PC-9 (cell line): ENCODE measurements at regions not wholly inside any gene's neighbourhood (a gene's known extent, or its start where the extent isn't known, plus 50 kb on each side); places are given as distances from the start of the nearest gene placed in this dataset.

Experiments used
- BruUV-seq: library from RNA; stranded (reverse); fragments of 400-500 nt; replicated peaks from 2 replicates; lab custom pipeline; 2021; lab: Mats Ljungman, UMichigan
- CTCF ChIA-PET: fragments of 300-600 bp; sonication (Branson Sonifier 250); formaldehyde crosslinking; loops from one replicate; lab custom pipeline; 2022; ENCODE audit warnings: antibody characterized with exemption; lab: Charles Lee
- POLR2A ChIA-PET: fragments of 300-600 bp; sonication (Branson Sonifier 250); formaldehyde crosslinking; loops from one replicate; lab custom pipeline; 2022; ENCODE audit warnings: antibody characterized with exemption; ENCODE audit not compliant: unreplicated experiment; lab: Charles Lee
- DNase-seq, 2 experiments: peaks; one replicate each; pipeline versions ENCODE4 v3.0.0 to v3.0.0-alpha.2; 2015 to 2022; ENCODE audit warnings: mixed read lengths in 1 of 2
- H2AFZ ChIP-seq: fragments of 200-600 bp; sonication (generic); 2 replicates; pipeline ENCODE4 v1.8.1; 2017; ENCODE audit warnings: antibody characterized with exemption
- H3F3A ChIP-seq: fragments of 200-600 bp; sonication (generic); 2 replicates; pipeline ENCODE4 v1.8.1; 2017; ENCODE audit warnings: antibody characterized with exemption, mild to moderate bottlenecking, low read depth; ENCODE audit not compliant: insufficient read depth
- H3K27ac ChIP-seq: fragments of 200-600 bp; sonication (generic); 2 replicates; pipeline ENCODE4 v1.6.1; 2016; ENCODE audit warnings: mixed run types
- H3K27me3 ChIP-seq: fragments of 200-600 bp; sonication (generic); 2 replicates; pipeline ENCODE4 v1.6.1; 2016; ENCODE audit warnings: low read depth, mixed run types; ENCODE audit not compliant: insufficient read depth
- H3K36me3 ChIP-seq: fragments of 200-600 bp; sonication (generic); 2 replicates; pipeline ENCODE4 v1.6.1; 2016; ENCODE audit warnings: low read depth, mixed run types
- H3K4me1 ChIP-seq: fragments of 200-600 bp; sonication (generic); replicated peaks from 2 replicates; pipeline ENCODE4 v1.6.1; 2016; ENCODE audit warnings: mixed run types; ENCODE audit not compliant: insufficient read depth
- H3K4me2 ChIP-seq: fragments of 200-600 bp; sonication (generic); 2 replicates; pipeline ENCODE4 v1.6.1; 2017; ENCODE audit warnings: mixed run types
- H3K4me3 ChIP-seq: fragments of 200-600 bp; sonication (generic); 2 replicates; pipeline ENCODE4 v1.6.1; 2016; ENCODE audit warnings: mixed run types
- H3K79me2 ChIP-seq: fragments of 200-600 bp; sonication (generic); 2 replicates; pipeline ENCODE4 v1.6.1; 2017; ENCODE audit warnings: low read depth, mixed run types
- H3K9me2 ChIP-seq: fragments of 200-600 bp; sonication (generic); 2 replicates; pipeline ENCODE4 v1.8.1; 2017; ENCODE audit warnings: mild to moderate bottlenecking; ENCODE audit not compliant: insufficient read depth
- H3K9me3 ChIP-seq: fragments of 200-600 bp; sonication (generic); 2 replicates; pipeline ENCODE4 v1.8.1; 2016; ENCODE audit warnings: low read depth; ENCODE audit not compliant: insufficient read depth
- H4K20me1 ChIP-seq: fragments of 200-600 bp; sonication (generic); 2 replicates; pipeline ENCODE4 v1.8.1; 2017; ENCODE audit not compliant: insufficient read depth
- EZH2 ChIP-seq: fragments of 200-600 bp; sonication (generic); IDR thresholded peaks from 2 replicates; pipeline ENCODE4 v1.8.0; 2017; ENCODE audit warnings: antibody characterized with exemption, low read depth
- intact Hi-C: fragments of 100-400 bp; cut with micrococcal nuclease; formaldehyde crosslinking; loops from one replicate; pipeline ENCODE4 v1.10.0; 2022; ENCODE audit not compliant: unreplicated experiment
- TF ChIP-seq, protein P1 (sequence below): fragments of 200-600 bp; sonication (generic); conservative IDR thresholded peaks from 2 replicates; pipeline ENCODE4 v1.6.1; 2017; ENCODE audit warnings: mixed run types, antibody characterized with exemption, mild to moderate bottlenecking, moderate library complexity

DNA sequence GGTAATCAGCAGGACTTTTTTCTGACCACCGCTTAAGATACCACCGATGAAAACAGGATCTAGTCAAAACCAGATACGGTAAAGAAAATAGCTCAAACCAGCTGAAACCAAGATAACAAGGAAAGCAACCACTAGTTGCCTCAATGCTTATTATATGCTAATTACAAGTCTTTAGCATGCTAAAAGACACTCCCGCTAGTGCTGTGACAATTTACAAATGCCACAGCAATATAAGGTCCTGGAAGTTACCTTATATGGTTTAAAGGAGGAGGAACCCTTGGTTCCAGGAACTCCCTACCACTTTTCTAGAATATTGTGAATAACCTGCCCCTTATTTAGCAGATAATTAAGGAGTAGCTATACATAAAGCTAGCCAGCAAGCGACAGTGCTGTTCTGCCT, 976.4 kb upstream of the SEL1L start:
- no peaks in the 10 kb centered on the region for H3K27me3 ChIP-seq
- no peaks in the 10 kb centered on the region for H3K9me3 ChIP-seq
- H3K4me1 ChIP-seq = no peaks in the 10 kb centered on the region
- no peaks in the 10 kb centered on the region for H3F3A ChIP-seq
- BruUV-seq = no TSS peak
- H3K27ac ChIP-seq = no peak overlapping the region
- H2AFZ ChIP-seq = no peak overlapping the region
- H3K79me2 ChIP-seq = no peaks in the 10 kb centered on the region
- H3K4me2 ChIP-seq = no peak overlapping the region
- H3K9me2 ChIP-seq = no peaks in the 10 kb centered on the region
- TF ChIP-seq, protein P1, sequence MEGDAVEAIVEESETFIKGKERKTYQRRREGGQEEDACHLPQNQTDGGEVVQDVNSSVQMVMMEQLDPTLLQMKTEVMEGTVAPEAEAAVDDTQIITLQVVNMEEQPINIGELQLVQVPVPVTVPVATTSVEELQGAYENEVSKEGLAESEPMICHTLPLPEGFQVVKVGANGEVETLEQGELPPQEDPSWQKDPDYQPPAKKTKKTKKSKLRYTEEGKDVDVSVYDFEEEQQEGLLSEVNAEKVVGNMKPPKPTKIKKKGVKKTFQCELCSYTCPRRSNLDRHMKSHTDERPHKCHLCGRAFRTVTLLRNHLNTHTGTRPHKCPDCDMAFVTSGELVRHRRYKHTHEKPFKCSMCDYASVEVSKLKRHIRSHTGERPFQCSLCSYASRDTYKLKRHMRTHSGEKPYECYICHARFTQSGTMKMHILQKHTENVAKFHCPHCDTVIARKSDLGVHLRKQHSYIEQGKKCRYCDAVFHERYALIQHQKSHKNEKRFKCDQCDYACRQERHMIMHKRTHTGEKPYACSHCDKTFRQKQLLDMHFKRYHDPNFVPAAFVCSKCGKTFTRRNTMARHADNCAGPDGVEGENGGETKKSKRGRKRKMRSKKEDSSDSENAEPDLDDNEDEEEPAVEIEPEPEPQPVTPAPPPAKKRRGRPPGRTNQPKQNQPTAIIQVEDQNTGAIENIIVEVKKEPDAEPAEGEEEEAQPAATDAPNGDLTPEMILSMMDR = no peak
- no peak for TF ChIP-seq EZH2
- intact Hi-C loops = no loop called here
- no peaks in the 10 kb centered on the region for H4K20me1 ChIP-seq
- H3K36me3 ChIP-seq = no peaks in the 10 kb centered on the region
- no peak for DNase-seq
- no peak overlapping the region for H3K4me3 ChIP-seq
- CTCF ChIA-PET = no interaction called here
- POLR2A ChIA-PET = no interaction called here

DNA sequence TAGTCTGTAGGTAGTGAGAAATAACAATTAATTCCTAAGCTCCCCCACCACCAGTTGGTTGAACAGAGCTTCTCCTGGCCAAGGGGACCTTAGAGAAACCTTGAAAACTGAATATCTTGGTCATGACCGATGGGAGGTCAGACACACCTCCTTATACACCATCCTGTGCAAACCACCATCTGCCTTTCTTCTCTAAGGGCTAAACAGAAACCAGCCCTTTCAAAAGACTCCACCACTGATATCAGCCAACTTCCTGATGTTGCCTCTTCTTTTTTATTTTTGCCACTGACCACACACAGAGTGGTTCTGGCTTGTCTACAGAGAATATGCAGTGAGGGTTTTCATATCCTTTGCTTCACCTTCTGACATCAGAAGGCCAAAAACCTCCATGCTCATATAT, 977.7 kb upstream of the SEL1L start:
- no peak overlapping the region for H3K4me2 ChIP-seq
- no peaks in the 10 kb centered on the region for H3K9me2 ChIP-seq
- no peak overlapping the region for H3K27ac ChIP-seq
- intact Hi-C loops = no loop called here
- TF ChIP-seq EZH2 = no peak
- TF ChIP-seq, protein P1 = no peak
- no peaks in the 10 kb centered on the region for H3K9me3 ChIP-seq
- ChIA-PET POLR2A (no interaction called here), CTCF (no interaction called here)
- no peaks in the 10 kb centered on the region for H3K36me3 ChIP-seq
- H4K20me1 ChIP-seq = no peaks in the 10 kb centered on the region
- no peak overlapping the region for H3K4me3 ChIP-seq
- BruUV-seq = no TSS peak
- DNase-seq = no peak
- H2AFZ ChIP-seq = no peak overlapping the region
- H3K79me2 ChIP-seq = no peaks in the 10 kb centered on the region
- no peaks in the 10 kb centered on the region for H3F3A ChIP-seq
- no peaks in the 10 kb centered on the region for H3K27me3 ChIP-seq
- no peaks in the 10 kb centered on the region for H3K4me1 ChIP-seq

DNA sequence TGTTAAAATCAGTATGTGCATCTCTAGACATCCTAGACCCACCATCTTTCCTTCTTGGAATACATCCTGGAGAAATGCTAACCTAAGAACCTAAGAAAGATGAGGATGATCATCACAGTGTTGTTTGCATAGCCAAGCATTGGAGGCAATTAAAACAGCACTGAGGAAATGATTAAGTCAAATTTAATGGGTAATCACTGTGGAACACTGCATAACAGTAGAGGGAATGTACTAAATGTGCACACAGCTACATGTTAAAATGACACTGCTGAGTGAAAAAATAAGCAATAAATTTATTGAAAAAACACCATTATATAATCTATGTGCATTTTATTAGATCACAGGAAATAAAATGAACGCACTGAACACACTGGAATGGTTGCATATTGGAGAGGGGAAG, 987.1 kb upstream of the SEL1L start:
- intact Hi-C loops = no loop called here
- CTCF ChIA-PET = no interaction called here
- H3F3A ChIP-seq = no peaks in the 10 kb centered on the region

More for the DNA sequence above, 987.1 kb upstream of the SEL1L start:
- H3K9me3 ChIP-seq = no peaks in the 10 kb centered on the region
- H4K20me1 ChIP-seq = no peaks in the 10 kb centered on the region
- no peak overlapping the region for H3K4me2 ChIP-seq
- BruUV-seq = no TSS peak
- POLR2A ChIA-PET = no interaction called here
- H3K36me3 ChIP-seq = no peaks in the 10 kb centered on the region
- no peaks in the 10 kb centered on the region for H3K79me2 ChIP-seq
- H3K27ac ChIP-seq = no peak overlapping the region
- no peaks in the 10 kb centered on the region for H3K27me3 ChIP-seq
- H3K9me2 ChIP-seq = no peaks in the 10 kb centered on the region
- TF ChIP-seq, protein P1 = no peak
- no peak for TF ChIP-seq EZH2
- no peak for DNase-seq
- H2AFZ ChIP-seq = no peak overlapping the region
- H3K4me3 ChIP-seq = no peak overlapping the region
- no peaks in the 10 kb centered on the region for H3K4me1 ChIP-seq
